ENCODE measurements at regions not wholly inside any gene's neighbourhood (a gene's known extent, or its start where the extent isn't known, plus 50 kb on each side); places are given as distances from the start of the nearest gene placed in this dataset.

DNA sequence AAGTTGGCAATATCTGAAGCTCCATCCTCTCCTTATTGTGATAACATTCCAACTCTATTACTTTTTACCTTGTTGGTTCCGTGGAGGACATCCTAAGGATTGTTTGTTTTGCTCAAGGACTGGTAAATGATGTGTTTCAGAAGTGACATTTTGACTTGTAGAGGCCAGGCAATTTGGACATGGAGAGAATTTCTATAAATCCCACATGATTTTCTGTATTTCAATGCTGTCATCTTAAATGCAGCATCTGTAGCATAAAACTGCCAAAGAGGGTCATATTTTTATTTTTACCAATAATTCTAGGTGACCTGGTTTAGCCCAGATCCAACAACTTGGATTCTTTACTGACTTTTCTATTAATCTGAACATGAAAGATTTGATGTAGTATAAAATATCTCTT is 328.4 kb downstream of the BMP4 start:
- Histone ChIP-seq H3K27ac (ENCODE audit: low read depth, low read length) (no peak overlapping the region), H2AFZ (ENCODE audit: low read depth, low read length, severe bottlenecking) (no peak overlapping the region), H3K9me3 (ENCODE audit: insufficient read depth, low read length) (no peaks in the 10 kb centered on the region), H3K36me3 (ENCODE audit: low read length) (no peaks in the 10 kb centered on the region), H3K4me3 (ENCODE audit: insufficient read depth, low read length, poor library complexity, severe bottlenecking) (no peak overlapping the region), H4K20me1 (ENCODE audit: low read depth, low read length) (no peaks in the 10 kb centered on the region), H3K9ac (ENCODE audit: low read length) (no peak overlapping the region), H3K9me2 (replicated peaks; ENCODE audit: insufficient read depth, low read length) (no peaks in the 10 kb centered on the region), H3F3A (ENCODE audit: insufficient read depth) (no peaks in the 10 kb centered on the region), H3K4me2 (ENCODE audit: low read depth, low read length, poor library complexity, severe bottlenecking) (no peak overlapping the region), H3K27me3 (ENCODE audit: low read length) (no peaks in the 10 kb centered on the region), H3K79me2 (ENCODE audit: insufficient read depth, low read length) (no peaks in the 10 kb centered on the region)
- TF ChIP-seq, protein P1, sequence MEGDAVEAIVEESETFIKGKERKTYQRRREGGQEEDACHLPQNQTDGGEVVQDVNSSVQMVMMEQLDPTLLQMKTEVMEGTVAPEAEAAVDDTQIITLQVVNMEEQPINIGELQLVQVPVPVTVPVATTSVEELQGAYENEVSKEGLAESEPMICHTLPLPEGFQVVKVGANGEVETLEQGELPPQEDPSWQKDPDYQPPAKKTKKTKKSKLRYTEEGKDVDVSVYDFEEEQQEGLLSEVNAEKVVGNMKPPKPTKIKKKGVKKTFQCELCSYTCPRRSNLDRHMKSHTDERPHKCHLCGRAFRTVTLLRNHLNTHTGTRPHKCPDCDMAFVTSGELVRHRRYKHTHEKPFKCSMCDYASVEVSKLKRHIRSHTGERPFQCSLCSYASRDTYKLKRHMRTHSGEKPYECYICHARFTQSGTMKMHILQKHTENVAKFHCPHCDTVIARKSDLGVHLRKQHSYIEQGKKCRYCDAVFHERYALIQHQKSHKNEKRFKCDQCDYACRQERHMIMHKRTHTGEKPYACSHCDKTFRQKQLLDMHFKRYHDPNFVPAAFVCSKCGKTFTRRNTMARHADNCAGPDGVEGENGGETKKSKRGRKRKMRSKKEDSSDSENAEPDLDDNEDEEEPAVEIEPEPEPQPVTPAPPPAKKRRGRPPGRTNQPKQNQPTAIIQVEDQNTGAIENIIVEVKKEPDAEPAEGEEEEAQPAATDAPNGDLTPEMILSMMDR (IDR thresholded peaks at IDR 0.05; ENCODE audit: insufficient read depth, low read length, poor library complexity, severe bottlenecking) = no peak
- TF ChIP-seq EZH2phosphoT487 (conservative IDR thresholded peaks at IDR 0.05; ENCODE audit: low read length) = no peak

- no peak overlapping the region for H3K4me3 ChIP-seq (ENCODE audit: insufficient read depth, low read length, poor library complexity, severe bottlenecking)
- H3K27me3 ChIP-seq (ENCODE audit: low read length) = no peaks in the 10 kb centered on the region
- H4K20me1 ChIP-seq (ENCODE audit: low read depth, low read length) = no peaks in the 10 kb centered on the region
- H2AFZ ChIP-seq (ENCODE audit: low read depth, low read length, severe bottlenecking) = no peak overlapping the region
- H3K36me3 ChIP-seq (ENCODE audit: low read length) = no peaks in the 10 kb centered on the region
- TF ChIP-seq, protein P1 (IDR thresholded peaks at IDR 0.05; ENCODE audit: insufficient read depth, low read length, poor library complexity, severe bottlenecking) = no peak
- TF ChIP-seq EZH2phosphoT487 (conservative IDR thresholded peaks at IDR 0.05; ENCODE audit: low read length) = no peak
- no peak overlapping the region for H3K4me2 ChIP-seq (ENCODE audit: low read depth, low read length, poor library complexity, severe bottlenecking)
- H3K9me3 ChIP-seq (ENCODE audit: insufficient read depth, low read length) = no peaks in the 10 kb centered on the region
- no peaks in the 10 kb centered on the region for H3K9me2 ChIP-seq (replicated peaks; ENCODE audit: insufficient read depth, low read length)
- H3K9ac ChIP-seq (ENCODE audit: low read length) = no peak overlapping the region
- no peaks in the 10 kb centered on the region for H3K79me2 ChIP-seq (ENCODE audit: insufficient read depth, low read length)
- H3K27ac ChIP-seq (ENCODE audit: low read depth, low read length) = no peak overlapping the region
- H3F3A ChIP-seq (ENCODE audit: insufficient read depth) = no peaks in the 10 kb centered on the region
These were observed 329.9 kb downstream of the BMP4 start for GRCh38 chr14:53626761-53627160.

GRCh38 chr14:53622447-53622846 is 334.2 kb downstream of the BMP4 start:
- Histone ChIP-seq H3K36me3 (ENCODE audit: low read length) (no peaks in the 10 kb centered on the region), H3K9me3 (ENCODE audit: insufficient read depth, low read length) (no peaks in the 10 kb centered on the region), H3K27ac (ENCODE audit: low read depth, low read length) (no peak overlapping the region), H3K79me2 (ENCODE audit: insufficient read depth, low read length) (no peaks in the 10 kb centered on the region), H4K20me1 (ENCODE audit: low read depth, low read length) (no peaks in the 10 kb centered on the region), H3K9me2 (replicated peaks; ENCODE audit: insufficient read depth, low read length) (no peaks in the 10 kb centered on the region), H3K27me3 (ENCODE audit: low read length) (no peaks in the 10 kb centered on the region), H3K9ac (ENCODE audit: low read length) (no peak overlapping the region), H3F3A (ENCODE audit: insufficient read depth) (no peaks in the 10 kb centered on the region), H3K4me3 (ENCODE audit: insufficient read depth, low read length, poor library complexity, severe bottlenecking) (no peak overlapping the region), H3K4me2 (ENCODE audit: low read depth, low read length, poor library complexity, severe bottlenecking) (no peak overlapping the region), H2AFZ (ENCODE audit: low read depth, low read length, severe bottlenecking) (no peak overlapping the region)
- TF ChIP-seq, protein P1 (IDR thresholded peaks at IDR 0.05; ENCODE audit: insufficient read depth, low read length, poor library complexity, severe bottlenecking) = no peak
- no peak for TF ChIP-seq EZH2phosphoT487 (conservative IDR thresholded peaks at IDR 0.05; ENCODE audit: low read length)

All from SU-DHL-6 (cell line).